ENCODE measurements at regions not wholly inside any gene's neighbourhood (a gene's known extent, or its start where the extent isn't known, plus 50 kb on each side); places are given as distances from the start of the nearest gene placed in this dataset.

GRCh38 chr5:94010814-94011213, 269.4 kb upstream of the POU5F2 start:
- in situ Hi-C loops (cut with MboI; ENCODE audit: low pct_unique_long_range_greater_than_20kb, low sequenced_read_pairs, unreplicated experiment) = no loop called here
- no peak for DNase-seq (ENCODE audit: low spot score)
- TF ChIP-seq CTCF (IDR thresholded peaks at IDR 0.05; ENCODE audit: extremely low read depth, insufficient read depth, missing control alignments) = no peak

DNA sequence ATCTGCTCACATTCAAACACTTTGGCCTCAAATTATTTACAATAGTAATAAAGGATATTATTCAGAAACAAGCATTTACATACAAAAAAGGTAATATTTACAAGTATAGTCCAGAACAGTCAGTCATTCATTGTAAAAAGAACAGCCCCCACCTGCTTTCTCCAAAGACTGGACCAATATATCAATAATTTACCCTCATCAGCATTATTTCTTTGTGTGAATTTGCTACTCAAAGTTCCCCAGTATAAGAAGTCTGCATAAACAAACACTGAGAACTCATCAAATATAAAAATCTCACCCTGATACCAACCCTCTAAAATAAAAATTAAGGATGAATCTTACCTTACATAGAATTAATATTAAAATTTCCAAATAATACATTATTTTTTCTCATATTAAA, 267.8 kb upstream of the POU5F2 start:
- TF ChIP-seq CTCF (IDR thresholded peaks at IDR 0.05; ENCODE audit: extremely low read depth, insufficient read depth, missing control alignments) = no peak
- in situ Hi-C loops (cut with MboI; ENCODE audit: low pct_unique_long_range_greater_than_20kb, low sequenced_read_pairs, unreplicated experiment) = no loop called here
- no peak for DNase-seq (ENCODE audit: low spot score)

- in situ Hi-C loops (cut with MboI; ENCODE audit: low pct_unique_long_range_greater_than_20kb, low sequenced_read_pairs, unreplicated experiment) = no loop called here
- no peak for TF ChIP-seq CTCF (IDR thresholded peaks at IDR 0.05; ENCODE audit: extremely low read depth, insufficient read depth, missing control alignments)
- no peak for DNase-seq (ENCODE audit: low spot score)
Observed at GRCh38 chr5:93998951-93999455, 257.6 kb upstream of the POU5F2 start.

GRCh38 chr5:93997562-93997961, 256.2 kb upstream of the POU5F2 start:
- no peak for DNase-seq (ENCODE audit: low spot score)
- no peak for TF ChIP-seq CTCF (IDR thresholded peaks at IDR 0.05; ENCODE audit: extremely low read depth, insufficient read depth, missing control alignments)
- in situ Hi-C loops (cut with MboI; ENCODE audit: low pct_unique_long_range_greater_than_20kb, low sequenced_read_pairs, unreplicated experiment) = no loop called here

- no peak for TF ChIP-seq CTCF (IDR thresholded peaks at IDR 0.05; ENCODE audit: extremely low read depth, insufficient read depth, missing control alignments)
- in situ Hi-C loops (cut with MboI; ENCODE audit: low pct_unique_long_range_greater_than_20kb, low sequenced_read_pairs, unreplicated experiment) = no loop called here
- no peak for DNase-seq (ENCODE audit: low spot score)
Observed at GRCh38 chr5:93995126-93995621, 253.8 kb upstream of the POU5F2 start.

DNA sequence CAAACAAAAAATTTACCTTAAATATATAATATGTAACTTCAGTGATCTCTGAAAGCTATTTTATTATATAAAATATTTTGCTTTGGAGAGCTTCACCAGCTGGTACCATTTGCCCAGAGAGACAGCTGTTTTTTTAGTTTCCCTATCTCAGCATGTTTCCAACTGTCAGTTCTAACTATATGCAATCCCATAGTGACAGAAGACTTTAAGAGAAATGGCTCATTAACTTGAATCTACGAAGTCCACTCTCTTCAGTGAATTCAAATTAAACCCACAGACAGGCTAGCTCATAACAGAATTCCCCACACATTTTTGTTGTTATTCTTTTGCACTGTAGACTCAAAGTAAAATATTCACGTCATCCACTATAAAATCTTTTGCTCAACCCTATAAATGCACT, 251.8 kb upstream of the POU5F2 start:
- in situ Hi-C loops (cut with MboI; ENCODE audit: low pct_unique_long_range_greater_than_20kb, low sequenced_read_pairs, unreplicated experiment) = no loop called here
- no peak for DNase-seq (ENCODE audit: low spot score)
- no peak for TF ChIP-seq CTCF (IDR thresholded peaks at IDR 0.05; ENCODE audit: extremely low read depth, insufficient read depth, missing control alignments)

All from GM13977 (cell line).